PFSK-1 (cell line): ENCODE measurements at regions not wholly inside any gene's neighbourhood (a gene's known extent, or its start where the extent isn't known, plus 50 kb on each side); places are given as distances from the start of the nearest gene placed in this dataset.

Experiments
- FOXP2 ChIP-seq: optimal IDR thresholded peaks from 2 replicates; pipeline ENCODE3; 2011; ENCODE audit warnings: borderline replicate concordance, control low read depth, inconsistent platforms; ENCODE audit not compliant: insufficient read depth; ENCODE audit errors: extremely low read length, extremely low read depth
- POLR2AphosphoS5 ChIP-seq: IDR thresholded peaks from 2 replicates; pipeline ENCODE4 v1.6.1; 2012; ENCODE audit warnings: low read depth, mild to moderate bottlenecking, control low read depth, low read length, moderate library complexity
- REST ChIP-seq, 2 experiments: IDR thresholded peaks; 2 replicates each; pipeline versions ENCODE4 v1.6.1 to v1.8.0; 2011 to 2012; ENCODE audit warnings: low read depth in 2 of 2, low read length in 2 of 2, control low read depth in 1 of 2, inconsistent platforms in 1 of 2, mild to moderate bottlenecking in 1 of 2, moderate library complexity in 1 of 2; ENCODE audit not compliant: insufficient read depth in 1 of 2
- SIN3A ChIP-seq: IDR thresholded peaks from 2 replicates; pipeline ENCODE4 v1.6.1; 2012; ENCODE audit warnings: mild to moderate bottlenecking, low read length, moderate library complexity, borderline replicate concordance; ENCODE audit not compliant: insufficient read depth
- TAF1 ChIP-seq: IDR thresholded peaks from 2 replicates; pipeline ENCODE4 v1.6.1; 2012; ENCODE audit warnings: low read length, control low read depth, borderline replicate concordance; ENCODE audit not compliant: insufficient read depth

- TF ChIP-seq FOXP2, result no peak
- TF ChIP-seq SIN3A, result no peak
- no peak for TF ChIP-seq POLR2AphosphoS5
- TF ChIP-seq TAF1, result no peak
- TF ChIP-seq REST (IDR thresholded peaks at IDR 0.05; ENCODE audit: insufficient read depth in 1 of 2, low read depth in 2 of 2, low read length in 2 of 2), result no peak
Observed at GRCh38 chr10:29124864-29125263, 164.0 kb upstream of the LYZL1 start.

- TF ChIP-seq REST (IDR thresholded peaks at IDR 0.05; ENCODE audit: insufficient read depth in 1 of 2, low read depth in 2 of 2, low read length in 2 of 2) (no peak), SIN3A (no peak), POLR2AphosphoS5 (no peak), TAF1 (no peak), FOXP2 (no peak)
Observed at GRCh38 chr10:29127037-29127700, 161.7 kb upstream of the LYZL1 start.

GRCh38 chr10:29127731-29128130, 161.1 kb upstream of the LYZL1 start:
- TF ChIP-seq TAF1 (no peak), SIN3A (no peak)

- TF ChIP-seq FOXP2, result no peak
- TF ChIP-seq POLR2AphosphoS5, result no peak
- no peak for TF ChIP-seq REST (IDR thresholded peaks at IDR 0.05; ENCODE audit: insufficient read depth in 1 of 2, low read depth in 2 of 2, low read length in 2 of 2)
- no peak for TF ChIP-seq TAF1
- no peak for TF ChIP-seq SIN3A
Observed at GRCh38 chr10:29130190-29130673, 158.6 kb upstream of the LYZL1 start.

GRCh38 chr10:29131952-29132547, 156.8 kb upstream of the LYZL1 start:
- no peak for TF ChIP-seq POLR2AphosphoS5
- TF ChIP-seq REST (IDR thresholded peaks at IDR 0.05; ENCODE audit: insufficient read depth in 1 of 2, low read depth in 2 of 2, low read length in 2 of 2), result no peak
- TF ChIP-seq SIN3A, result no peak
